ENCODE measurements at regions not wholly inside any gene's neighbourhood (a gene's known extent, or its start where the extent isn't known, plus 50 kb on each side); places are given as distances from the start of the nearest gene placed in this dataset.

GRCh38 chr1:222283147-222283768 lies 264.6 kb downstream of the HHIPL2 start:
- DNase-seq: peak; percentile 93

DNA sequence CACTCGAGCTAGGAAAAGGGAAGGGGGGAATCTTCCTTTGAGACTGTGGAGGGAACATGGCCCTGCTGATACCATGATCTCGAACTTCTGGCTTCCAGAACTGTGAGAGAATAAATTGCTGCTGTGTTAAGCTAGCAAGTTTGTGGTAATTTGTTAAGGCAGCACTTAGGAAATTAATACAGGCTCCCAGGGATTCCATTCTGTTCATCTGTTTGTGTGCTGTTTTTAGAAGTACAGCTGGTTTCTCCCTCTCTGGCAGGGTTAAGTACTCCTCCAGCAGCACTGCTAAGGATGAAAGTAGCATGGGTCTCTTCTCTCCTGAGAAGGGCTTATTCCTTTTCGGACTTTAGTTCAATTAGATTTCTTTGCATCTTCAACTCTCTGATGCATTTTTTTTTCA lies 268.3 kb downstream of the HHIPL2 start:
- DNase-seq: no peak

GRCh38 chr1:222278501-222278900 lies 269.4 kb downstream of the HHIPL2 start:
- no peak for DNase-seq

- no peak for DNase-seq
These were observed 272.0 kb downstream of the HHIPL2 start for GRCh38 chr1:222275729-222276465.

DNA sequence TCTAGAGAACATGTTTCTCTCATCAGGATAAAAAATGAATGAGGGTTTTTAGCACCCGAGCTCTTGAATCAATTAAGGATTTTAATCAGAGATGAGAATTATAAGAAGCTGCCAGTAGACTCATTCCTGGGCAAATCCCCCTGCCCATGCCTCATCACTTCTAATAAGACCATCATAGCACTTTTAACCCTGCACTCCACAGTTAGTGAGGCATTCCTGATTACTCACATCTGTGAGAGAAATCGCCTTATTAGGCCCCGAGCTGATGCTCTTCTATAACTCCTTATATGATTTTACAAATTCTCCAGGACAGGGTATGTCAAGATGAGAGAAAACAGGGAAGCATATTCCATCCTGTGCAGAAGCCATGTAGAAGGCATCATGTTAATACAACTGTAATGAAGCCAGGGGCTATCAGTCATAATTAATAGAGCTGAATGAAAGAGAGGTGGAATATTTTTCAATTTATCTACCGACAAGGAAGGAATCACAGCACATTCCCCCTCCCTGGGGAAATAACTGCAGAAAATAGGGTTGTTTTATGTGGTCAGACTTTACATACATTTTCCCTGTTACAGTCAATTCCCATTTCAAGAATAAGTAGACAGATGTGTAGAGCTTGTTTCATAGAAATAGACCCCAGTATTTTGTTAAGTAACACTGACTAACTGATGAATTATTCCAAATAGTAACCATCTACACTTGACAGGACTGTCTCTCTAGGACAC lies 272.7 kb downstream of the HHIPL2 start:
- no peak for DNase-seq

- DNase-seq: no peak
These were observed 281.4 kb downstream of the HHIPL2 start for GRCh38 chr1:222266223-222267196.

DNA sequence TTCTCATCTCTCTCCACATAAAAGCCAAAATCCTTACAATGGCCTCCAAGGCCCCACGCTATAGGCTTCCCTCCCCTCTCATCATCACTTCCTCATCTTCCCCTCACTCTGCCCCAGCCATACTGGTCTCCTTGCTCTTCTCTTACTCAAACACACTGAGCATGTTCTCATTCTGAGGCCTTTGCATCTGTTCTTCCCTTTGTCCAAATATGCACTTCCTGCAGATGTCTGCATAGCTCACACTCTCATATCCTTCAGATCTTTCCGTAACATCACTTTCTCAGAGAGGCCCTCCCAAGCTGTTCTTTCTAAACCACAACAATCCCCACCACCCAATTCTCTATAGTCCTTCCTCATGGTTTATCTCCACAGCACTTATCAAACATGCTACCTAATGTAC lies 284.1 kb downstream of the HHIPL2 start:
- no peak for DNase-seq

DNA sequence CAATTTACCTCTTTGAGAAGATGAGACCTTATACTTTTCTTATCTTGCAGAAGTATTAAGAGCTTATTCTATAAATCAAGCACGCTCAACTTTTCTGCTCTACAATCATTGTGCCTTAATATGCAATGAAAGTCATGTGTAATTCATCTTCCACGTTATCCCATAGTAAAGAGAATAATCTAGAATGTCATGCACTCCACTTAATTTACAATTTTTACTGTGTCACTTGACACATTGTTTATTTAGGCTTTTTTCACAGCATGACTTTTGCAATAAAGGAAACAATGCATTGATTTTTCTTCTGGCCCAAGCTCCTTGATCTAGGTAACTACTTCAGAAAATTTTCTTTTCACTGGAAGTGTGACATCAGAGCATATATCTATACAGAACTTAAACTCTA lies 290.9 kb downstream of the HHIPL2 start:
- DNase-seq: no peak

DNA sequence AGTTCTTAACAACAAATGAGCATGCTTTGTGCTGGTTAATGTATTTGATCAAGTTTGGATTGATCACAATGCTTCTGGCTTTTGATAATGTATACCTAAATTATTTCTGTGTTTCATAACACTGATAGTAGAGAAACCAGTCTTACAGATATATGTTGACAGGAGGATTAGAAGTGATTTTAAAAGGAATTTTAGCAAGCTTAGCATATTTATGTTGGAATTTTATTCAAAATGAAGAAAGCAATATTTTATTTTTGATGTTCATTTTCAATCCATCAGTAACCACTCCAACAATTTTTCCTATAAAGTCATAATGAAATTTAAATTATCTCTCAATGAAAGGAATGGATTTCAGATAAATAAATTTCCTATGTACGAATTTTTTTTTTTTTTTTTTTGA lies 291.8 kb downstream of the HHIPL2 start:
- no peak for DNase-seq

GRCh38 chr1:222252788-222253187 lies 295.1 kb downstream of the HHIPL2 start:
- DNase-seq: no peak

GRCh38 chr1:222251847-222252246 lies 296.1 kb downstream of the HHIPL2 start:
- no peak for DNase-seq

GRCh38 chr1:222250376-222250775 lies 297.5 kb downstream of the HHIPL2 start:
- DNase-seq: peak; percentile 45

DNA sequence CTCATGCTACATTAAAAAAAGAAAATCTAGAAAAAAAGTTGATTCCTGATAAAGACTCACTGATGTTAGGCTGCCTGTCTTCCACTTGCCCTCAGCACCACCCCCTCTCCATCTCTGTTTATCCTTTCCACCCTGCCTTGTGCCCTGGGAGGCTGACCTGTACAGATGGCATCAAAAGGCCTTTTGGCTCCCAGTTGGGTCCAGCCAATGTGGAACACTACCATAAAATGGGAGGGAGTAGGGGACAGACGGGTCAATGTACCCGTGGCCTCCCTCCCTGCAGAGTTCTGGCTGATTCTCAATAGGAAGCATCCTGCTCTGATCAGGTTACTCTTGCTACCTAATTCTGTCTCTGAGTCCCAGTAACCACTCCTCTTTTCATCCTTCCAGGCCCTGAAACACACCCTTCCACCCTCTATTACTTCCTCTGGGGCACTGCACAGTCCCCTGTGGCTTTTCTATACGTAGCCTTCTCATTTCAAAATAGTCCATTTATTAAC lies 300.0 kb downstream of the HHIPL2 start:
- no peak for DNase-seq

DNA sequence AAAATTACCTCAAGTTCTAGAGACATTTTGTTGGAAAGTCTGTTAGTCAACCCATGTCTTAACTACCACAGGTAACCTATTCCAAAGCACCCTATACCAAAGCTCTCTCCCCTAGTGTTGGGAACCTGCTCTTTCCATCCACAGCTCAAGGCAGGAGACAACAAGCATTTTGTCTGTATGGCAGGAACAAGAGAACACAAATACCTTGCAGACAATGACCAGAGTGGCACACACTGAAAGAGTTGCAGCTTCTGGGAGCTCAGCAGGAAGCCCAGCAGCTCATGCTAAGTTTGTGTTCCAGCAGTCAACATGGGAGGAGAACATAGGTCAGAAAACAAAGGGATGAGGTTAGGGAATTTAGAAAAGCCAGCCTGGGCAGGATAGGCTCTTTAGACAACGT lies 300.8 kb downstream of the HHIPL2 start:
- no peak for DNase-seq

DNA sequence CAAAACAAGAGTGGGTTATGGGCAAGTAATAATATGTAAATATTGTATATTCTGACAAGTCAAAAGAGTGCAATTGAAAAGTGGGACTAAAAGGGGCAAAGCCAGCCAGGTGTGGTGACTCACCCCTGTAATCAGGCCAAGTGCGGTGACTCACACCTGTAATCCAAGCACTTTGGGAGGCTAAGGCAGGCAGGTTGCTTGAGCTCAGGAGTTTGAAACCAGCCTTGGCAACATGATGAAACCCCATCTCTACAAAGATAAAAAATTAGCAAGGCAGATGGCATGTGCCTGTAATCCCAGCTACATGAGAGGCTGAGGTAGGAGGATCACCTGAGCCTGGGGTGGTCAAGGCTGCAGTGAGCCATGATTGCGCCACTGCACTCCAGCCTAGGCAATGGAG lies 304.0 kb downstream of the HHIPL2 start:
- DNase-seq: no peak

DNA sequence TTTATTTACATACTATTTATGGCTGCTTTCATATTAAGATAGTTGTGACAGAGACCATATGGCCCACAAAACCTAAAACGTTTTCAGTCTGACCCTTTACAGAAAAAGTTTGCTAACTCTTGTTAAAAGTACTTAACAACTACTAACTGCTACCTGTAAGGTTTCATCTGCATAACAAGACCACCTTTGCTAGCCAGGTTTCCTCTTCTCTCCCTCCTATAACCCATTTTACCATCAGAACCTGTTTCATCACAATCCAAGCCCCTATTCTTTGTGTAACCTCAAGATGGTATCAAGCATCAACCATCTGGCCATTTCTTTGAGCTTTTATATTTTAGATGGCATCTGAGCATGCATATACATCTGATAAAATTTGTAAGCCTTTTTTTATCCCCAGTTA lies 305.4 kb downstream of the HHIPL2 start:
- DNase-seq: no peak

- DNase-seq: no peak
These were observed 306.5 kb downstream of the HHIPL2 start for GRCh38 chr1:222241410-222241809.

GRCh38 chr1:222240536-222241181 lies 307.2 kb downstream of the HHIPL2 start:
- peak; percentile 41 for DNase-seq

DNA sequence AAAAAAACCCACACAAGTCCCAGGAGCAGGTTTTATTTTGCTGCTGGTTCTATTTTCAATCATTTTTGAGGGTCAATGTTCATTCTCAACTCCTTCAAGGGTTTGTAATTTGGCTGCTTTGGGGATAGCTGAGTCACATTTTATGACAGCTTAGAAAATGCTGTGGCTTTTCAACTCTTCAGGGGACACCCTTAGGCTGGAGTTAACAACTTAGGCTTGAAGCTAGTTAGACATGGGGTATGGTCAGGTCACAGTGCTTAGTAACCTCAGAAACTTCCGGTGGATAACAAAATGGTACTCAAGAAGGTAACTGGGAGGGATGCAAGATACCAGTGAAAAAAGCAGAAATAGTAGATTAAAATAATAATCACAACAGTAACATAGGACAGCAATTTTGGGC lies 308.8 kb downstream of the HHIPL2 start:
- DNase-seq: no peak

GRCh38 chr1:222234351-222234750 lies 313.6 kb downstream of the HHIPL2 start:
- DNase-seq: no peak

- no peak for DNase-seq
These were observed 314.3 kb downstream of the HHIPL2 start for GRCh38 chr1:222233444-222234158.
